Ishikawa (cell line): ENCODE measurements at regions not wholly inside any gene's neighbourhood (a gene's known extent, or its start where the extent isn't known, plus 50 kb on each side); places are given as distances from the start of the nearest gene placed in this dataset.

Experiments
- CEBPB ChIP-seq: IDR thresholded peaks from 2 replicates; pipeline ENCODE4 v1.6.1; 2012
- CREB1 ChIP-seq: IDR thresholded peaks from 2 replicates; pipeline ENCODE4 v1.6.1; 2012; ENCODE audit warnings: low read depth
- EP300 ChIP-seq: IDR thresholded peaks from 2 replicates; pipeline ENCODE4 v1.6.1; 2012; ENCODE audit warnings: borderline replicate concordance
- FOXM1 ChIP-seq: IDR thresholded peaks from 2 replicates; pipeline ENCODE4 v1.6.1; 2012; ENCODE audit warnings: low read depth, borderline replicate concordance
- MAX ChIP-seq: IDR thresholded peaks from 2 replicates; pipeline ENCODE4 v1.6.1; 2012
- NFIC ChIP-seq: IDR thresholded peaks from 2 replicates; pipeline ENCODE4 v1.6.1; 2012
- RAD21 ChIP-seq: IDR thresholded peaks from 2 replicates; pipeline ENCODE4 v1.6.1; 2012; ENCODE audit warnings: low read depth
- REST ChIP-seq: IDR thresholded peaks from 2 replicates; pipeline ENCODE4 v1.6.1; 2012; ENCODE audit warnings: low read depth, mild to moderate bottlenecking
- TAF1 ChIP-seq: IDR thresholded peaks from 2 replicates; pipeline ENCODE4 v1.6.1; 2012; ENCODE audit warnings: low read depth, mild to moderate bottlenecking
- TCF12 ChIP-seq: IDR thresholded peaks from 2 replicates; pipeline ENCODE4 v1.6.1; 2012; ENCODE audit warnings: low read depth
- TEAD4 ChIP-seq: IDR thresholded peaks from 2 replicates; pipeline ENCODE4 v1.6.1; 2012
- USF1 ChIP-seq: IDR thresholded peaks from 2 replicates; pipeline ENCODE4 v1.6.1; 2012
- YY1 ChIP-seq: IDR thresholded peaks from 2 replicates; pipeline ENCODE4 v1.6.1; 2012; ENCODE audit warnings: low read depth

DNA sequence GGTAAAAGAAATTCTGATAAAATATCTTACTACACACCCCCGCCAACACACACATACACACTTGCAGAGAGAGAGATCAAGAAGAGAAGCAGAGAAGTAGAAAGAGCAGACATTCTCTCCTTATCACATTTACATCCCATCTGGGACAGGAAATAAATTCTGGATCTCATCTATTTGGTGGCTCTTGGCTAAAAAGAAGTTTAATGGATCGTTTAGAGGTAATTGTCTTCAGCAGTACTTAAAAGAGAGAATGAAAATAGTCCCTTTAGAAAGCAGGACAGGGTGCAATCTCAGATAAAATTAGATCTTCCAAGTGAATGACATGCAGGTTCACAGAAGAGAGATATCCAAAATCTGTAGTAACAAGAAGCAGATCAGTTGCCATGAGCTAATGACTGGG is 1392.5 kb downstream of the RAPGEF2 start:
- TF ChIP-seq TEAD4 (no peak), MAX (no peak), NFIC (no peak), RAD21 (no peak), FOXM1 (no peak), REST (no peak), CREB1 (no peak), EP300 (no peak), TCF12 (no peak), USF1 (no peak), TAF1 (no peak), CEBPB (no peak), YY1 (no peak)
